Stomach (tissue), 8 donors: ENCODE measurements at regions not wholly inside any gene's neighbourhood (a gene's known extent, or its start where the extent isn't known, plus 50 kb on each side); places are given as distances from the start of the nearest gene placed in this dataset.
"Not testable (repeated sequence)": the region's sequence is repeated elsewhere in the genome, so short reads cannot be mapped to it uniquely, and the experiment has no call there.

Experiments used
- DNase-seq, 2 donors: peaks; one replicate each; pipeline versions ENCODE4 v3.0.0 to v3.0.0-alpha.2; 2013 to 2019
- H3K27ac ChIP-seq, 5 donors: fragments of 200-600 bp in 4 of 5; sonication (generic) in 4 of 5; one replicate each; pipeline ENCODE4 v1.5.1; 2013 to 2019; ENCODE audit warnings: mild to moderate bottlenecking in 1 of 5, moderate library complexity in 1 of 5
- H3K27me3 ChIP-seq, 3 donors: fragments of 200-600 bp; sonication (generic); one replicate each; pipeline ENCODE4 v1.5.1; 2017 to 2019; ENCODE audit warnings: mixed run types in 1 of 3
- H3K36me3 ChIP-seq, 4 donors: fragments of 200-600 bp; sonication (generic); 1 replicate in 3 of 4; 2 replicates in 1 of 4; pipeline ENCODE4 v1.5.1; 2016 to 2019
- H3K4me1 ChIP-seq, 4 donors: fragments of 200-600 bp; sonication (generic); one replicate each; pipeline ENCODE4 v1.5.1; 2016 to 2019
- H3K4me3 ChIP-seq, 4 donors: fragments of 200-600 bp; sonication (generic) in 3 of 4; one replicate each; pipeline ENCODE4 v1.5.1; 2016 to 2019; ENCODE audit warnings: mild to moderate bottlenecking in 1 of 4
- H3K9me3 ChIP-seq, 4 donors: fragments of 200-600 bp; sonication (generic); one replicate each; pipeline ENCODE4 v1.5.1; 2016 to 2019
- CTCF ChIP-seq, 7 experiments: fragments of 450-650 bp in 4 of 7; fragments of 200-600 bp in 3 of 7; sonication (generic) in 3 of 7; IDR thresholded peaks; one replicate each; pipeline ENCODE4 v1.5.1; 2016 to 2019; ENCODE audit warnings: antibody characterized with exemption in 7 of 7, control low read depth in 2 of 7, mild to moderate bottlenecking in 1 of 7
- EP300 ChIP-seq: sonication (generic); formaldehyde crosslinking; IDR thresholded peaks from one replicate; pipeline ENCODE4 v1.6.1; 2017; ENCODE audit warnings: antibody characterized with exemption
- POLR2A ChIP-seq, 4 donors: fragments of 450-650 bp; IDR thresholded peaks; one replicate each; pipeline ENCODE4 v1.6.1; 2016; ENCODE audit warnings: antibody characterized with exemption in 4 of 4, control low read depth in 2 of 4, mild to moderate bottlenecking in 1 of 4, moderate library complexity in 1 of 4
- POLR2AphosphoS5 ChIP-seq, 3 donors: sonication (generic); formaldehyde crosslinking; IDR thresholded peaks; one replicate each; pipeline ENCODE4 v1.6.1; 2016; ENCODE audit warnings: antibody characterized with exemption in 3 of 3
- WGBS, 5 donors: extraction: QIAGEN DNeasy Blood & Tissue Kit in 3 of 5; methylation state at CpG; one replicate each; pipeline versions ENCODE4 v1.1.5 to v1.1.7; 2013 to 2018; 5-methylcytosine and 5-hydroxymethylcytosine counted together
- intact Hi-C: fragments of 100-400 bp; cut with DNase I; formaldehyde crosslinking; loops from one replicate; pipeline ENCODE4 v1.15.1; 2023; ENCODE audit warnings: low total_unique reads
- donor health status: healthy with polysubstance abuse.
- donor health status: Bipolar disorder and iron deficiency.
- donor health status: healthy.

- Histone ChIP-seq H3K27me3 (no peaks in the 10 kb centered on the region), H3K36me3 (no peaks in the 10 kb centered on the region), H3K4me3 (no peak overlapping the region), H3K27ac (no peak overlapping the region), H3K9me3 (peaks cover 0 to under 1% (median 0%) of the 10 kb centered on the region in 4 donors), H3K4me1 (no peaks in the 10 kb centered on the region)
- WGBS, 5 donors: 59 to 86% (median 68%) methylated on average over 1 of the region's 1 CpG
- TF ChIP-seq EP300: no peak
- DNase-seq: no peak
- intact Hi-C loops: no loop called here
Observed at GRCh38 chr5:62900976-62901375, 322.4 kb downstream of the LRRC70 start.

DNA sequence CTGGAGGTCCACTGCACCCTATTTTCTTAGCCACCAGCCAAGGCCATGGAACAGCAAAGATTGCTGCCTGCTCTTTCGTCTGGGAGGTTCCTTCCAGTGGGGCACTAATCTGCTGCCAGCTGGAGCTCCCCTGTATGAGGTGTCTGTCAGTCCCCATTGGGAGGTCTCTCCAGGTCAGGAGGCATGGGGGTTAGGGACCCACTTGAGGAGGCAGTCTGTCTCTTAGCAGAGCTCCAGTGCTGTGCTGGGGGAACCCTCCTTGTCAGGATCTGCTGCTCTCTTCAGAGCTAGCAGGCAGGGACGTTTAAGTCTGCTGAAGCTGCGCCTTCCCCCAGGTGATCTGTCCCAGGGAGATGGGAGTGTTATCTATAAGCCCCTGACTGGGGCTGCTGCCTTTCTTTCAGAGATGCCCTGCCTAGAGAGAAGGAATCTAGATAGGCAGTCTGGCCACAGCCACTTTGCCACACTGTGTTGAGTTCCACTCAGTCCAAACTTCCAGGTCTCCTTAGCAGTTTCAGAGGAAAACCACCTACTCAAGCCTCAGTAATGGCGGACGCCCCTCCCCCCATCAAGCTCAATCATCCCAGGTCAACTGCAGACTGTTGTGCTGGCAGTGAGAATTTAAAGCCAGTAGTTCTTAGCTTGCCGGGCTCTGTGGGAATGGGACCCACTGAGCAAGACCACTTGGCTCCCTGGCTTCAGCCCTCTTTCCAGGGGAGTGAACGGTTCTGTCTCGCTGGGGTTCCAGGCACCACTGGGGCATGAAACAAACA lies 317.7 kb downstream of the LRRC70 start:
- peaks cover 0 to 19% (median 0%) of the 10 kb centered on the region in 4 donors for H3K9me3 ChIP-seq
- DNase-seq: no peak
- 63 to 80% (median 77%) methylated on average over 7 to 8 of the region's 8 CpGs for WGBS, 5 donors
- H3K27me3 ChIP-seq: no peaks in the 10 kb centered on the region
- H3K4me1 ChIP-seq: no peaks in the 10 kb centered on the region
- no peak overlapping the region for H3K27ac ChIP-seq
- no peak for TF ChIP-seq EP300
- TF ChIP-seq POLR2AphosphoS5 (IDR thresholded peaks at IDR 0.05): no peak
- no peak for TF ChIP-seq CTCF (IDR thresholded peaks at IDR 0.05)
- no peak for TF ChIP-seq POLR2A (IDR thresholded peaks at IDR 0.05)
- no peak overlapping the region for H3K4me3 ChIP-seq
- intact Hi-C loops: no loop called here
- H3K36me3 ChIP-seq: no peaks in the 10 kb centered on the region

GRCh38 chr5:62886603-62887315 lies 308.1 kb downstream of the LRRC70 start:
- no peaks in the 10 kb centered on the region for H3K36me3 ChIP-seq
- no peak for TF ChIP-seq EP300
- no peak for TF ChIP-seq CTCF (IDR thresholded peaks at IDR 0.05)
- no peak for TF ChIP-seq POLR2A (IDR thresholded peaks at IDR 0.05)
- no peak for TF ChIP-seq POLR2AphosphoS5 (IDR thresholded peaks at IDR 0.05)
- no peak for DNase-seq
- 30 to 43% (median 33%) methylated on average over 5 of the region's 5 CpGs for WGBS, 5 donors
- no peak overlapping the region for H3K27ac ChIP-seq
- no peaks in the 10 kb centered on the region for H3K27me3 ChIP-seq
- H3K9me3 ChIP-seq: no peaks in the 10 kb centered on the region
- H3K4me3 ChIP-seq: no peak overlapping the region
- H3K4me1 ChIP-seq: no peaks in the 10 kb centered on the region
- intact Hi-C loops: no loop called here

- intact Hi-C loops, H3K27me3 ChIP-seq, H3K36me3 ChIP-seq, H3K4me3 ChIP-seq, DNase-seq, H3K27ac ChIP-seq, H3K4me1 ChIP-seq: not testable (repeated sequence)
- 60 to 80% (median 72%) methylated on average over 5 of the region's 5 CpGs for WGBS, 5 donors
- H3K9me3 ChIP-seq: peaks cover 0 to 48% (median 27%) of the 10 kb centered on the region in 4 donors
Observed at GRCh38 chr5:62837330-62837729, 258.7 kb downstream of the LRRC70 start.

GRCh38 chr5:62829604-62829986 lies 251.0 kb downstream of the LRRC70 start:
- 37 to 63% (median 45%) methylated on average over 2 of the region's 2 CpGs for WGBS, 5 donors
- no peak for DNase-seq
- H3K9me3 ChIP-seq: peaks cover 0 to 18% (median 15%) of the 10 kb centered on the region in 4 donors
- no peak overlapping the region for H3K27ac ChIP-seq
- intact Hi-C loops: no loop called here
- TF ChIP-seq POLR2A (IDR thresholded peaks at IDR 0.05) (no peak), CTCF (IDR thresholded peaks at IDR 0.05) (no peak), POLR2AphosphoS5 (IDR thresholded peaks at IDR 0.05) (no peak), EP300 (no peak)
- no peaks in the 10 kb centered on the region for H3K27me3 ChIP-seq
- no peaks in the 10 kb centered on the region for H3K4me1 ChIP-seq
- H3K4me3 ChIP-seq: no peak overlapping the region
- no peaks in the 10 kb centered on the region for H3K36me3 ChIP-seq
